ENCODE measurements at regions not wholly inside any gene's neighbourhood (a gene's known extent, or its start where the extent isn't known, plus 50 kb on each side); places are given as distances from the start of the nearest gene placed in this dataset.
"Not testable (repeated sequence)": the region's sequence is repeated elsewhere in the genome, so short reads cannot be mapped to it uniquely, and the experiment has no call there.

- no peak for DNase-seq
Measured at GRCh38 chr6:6873778-6874177, 234.0 kb upstream of the RREB1 start.

GRCh38 chr6:6875818-6876470, 231.8 kb upstream of the RREB1 start:
- no peak for DNase-seq

DNA sequence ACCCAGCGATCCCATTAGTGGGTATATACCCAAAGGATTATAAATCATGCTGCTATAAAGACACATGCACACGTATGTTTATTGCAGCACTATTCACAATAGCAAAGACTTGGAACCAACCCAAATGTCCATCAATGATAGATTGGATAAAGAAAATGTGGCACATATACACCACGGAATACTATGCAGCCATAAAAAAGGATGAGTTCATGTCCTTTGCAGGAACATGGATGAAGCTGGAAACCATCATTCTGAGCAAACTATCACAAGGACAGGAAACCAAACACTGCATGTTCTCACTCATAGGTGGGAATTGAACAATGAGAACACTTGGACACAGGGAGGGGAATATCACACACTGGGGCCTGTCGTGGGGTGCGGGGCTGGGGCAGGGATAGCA, 230.0 kb upstream of the RREB1 start:
- DNase-seq: not testable (repeated sequence)

- DNase-seq: no peak
Measured at GRCh38 chr6:6878887-6879585, 228.7 kb upstream of the RREB1 start.

GRCh38 chr6:6879586-6879974, 228.2 kb upstream of the RREB1 start:
- DNase-seq: not testable (repeated sequence)

DNA sequence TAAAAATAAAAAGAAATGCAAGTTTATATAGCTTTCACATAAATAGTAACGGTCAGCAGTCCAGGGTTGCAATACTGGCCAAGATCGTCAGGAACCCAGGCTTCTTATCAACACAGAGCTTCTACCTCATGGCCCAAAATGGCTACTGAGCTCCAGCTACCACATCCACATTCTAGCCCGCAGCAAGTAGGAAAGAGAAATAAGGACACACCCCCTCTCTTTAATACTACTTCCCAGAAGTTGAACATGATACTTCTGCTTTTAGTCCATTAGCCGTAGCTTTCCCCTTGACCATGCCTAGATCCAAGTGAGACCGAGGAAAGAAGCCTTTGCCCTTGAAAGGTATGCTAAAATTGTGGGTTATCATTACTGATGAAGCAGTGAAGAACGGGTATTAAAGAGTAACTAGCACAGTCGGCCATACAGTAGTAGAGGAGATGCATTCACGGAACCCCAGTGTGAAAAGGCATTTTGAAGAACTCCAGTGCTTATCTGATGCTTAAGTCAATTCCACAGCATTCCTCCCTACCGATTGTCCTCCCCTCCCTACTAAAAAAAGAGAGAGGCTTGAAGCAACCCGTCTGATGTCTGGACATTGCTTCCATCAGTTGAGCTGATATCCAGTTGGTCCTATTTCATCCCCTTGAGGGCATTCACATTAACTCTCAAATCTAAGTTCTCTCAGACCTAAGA, 226.9 kb upstream of the RREB1 start:
- no peak for DNase-seq

DNA sequence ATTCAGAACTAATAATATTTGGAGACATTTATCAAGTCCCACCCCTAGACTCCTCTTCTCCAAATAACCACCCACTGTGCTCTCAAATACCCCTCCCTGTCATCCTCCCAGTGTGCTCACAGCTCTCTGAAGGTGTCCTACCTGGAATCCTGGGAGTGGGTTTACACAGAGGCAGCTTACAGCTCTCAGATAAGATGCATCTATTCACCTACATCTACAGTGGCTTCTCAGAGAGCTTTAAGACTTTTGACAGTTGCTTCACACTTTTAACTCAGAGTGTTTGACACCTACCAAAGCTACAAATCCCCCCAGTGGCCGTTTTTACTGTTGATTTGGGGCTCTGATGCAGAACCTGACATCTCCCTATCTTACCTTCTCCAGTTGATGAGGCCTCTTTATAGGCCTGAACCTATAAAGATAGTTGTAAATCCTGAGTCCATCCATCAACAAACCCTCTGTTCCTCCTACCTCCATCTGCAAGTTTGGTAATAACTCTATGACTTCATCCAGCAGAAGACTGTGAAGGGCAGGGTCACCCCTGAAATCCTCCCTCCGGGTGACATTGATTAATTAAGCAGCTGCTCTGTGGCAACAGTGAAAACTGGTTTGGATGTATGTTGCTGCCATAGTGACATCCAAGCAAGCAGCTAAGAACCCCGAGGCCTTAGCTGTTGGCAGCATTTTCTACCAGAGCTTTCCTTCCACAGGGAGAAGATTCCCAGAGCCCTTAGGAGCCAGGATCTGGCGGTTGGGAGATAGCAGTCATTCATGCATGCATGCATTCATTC, 226.1 kb upstream of the RREB1 start:
- no peak for DNase-seq

DNA sequence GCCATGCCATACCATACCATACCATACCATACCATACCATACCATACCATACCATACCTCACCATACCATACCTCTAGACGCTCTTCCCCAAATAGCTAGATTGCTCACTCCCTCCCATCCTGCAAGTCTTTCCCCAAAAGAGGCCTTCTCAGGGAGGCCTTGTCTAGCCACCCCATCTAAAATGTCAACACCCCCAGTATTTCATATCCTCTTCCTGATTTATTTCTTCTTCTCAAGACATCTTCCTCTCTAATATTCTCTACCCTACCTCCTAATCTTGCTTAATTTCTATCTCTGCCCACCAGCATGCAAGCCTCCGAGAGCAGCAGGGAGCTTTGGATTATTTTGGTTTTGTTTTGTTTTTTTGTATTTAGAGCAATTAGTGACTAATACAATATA, 225.2 kb upstream of the RREB1 start:
- DNase-seq: no peak

DNA sequence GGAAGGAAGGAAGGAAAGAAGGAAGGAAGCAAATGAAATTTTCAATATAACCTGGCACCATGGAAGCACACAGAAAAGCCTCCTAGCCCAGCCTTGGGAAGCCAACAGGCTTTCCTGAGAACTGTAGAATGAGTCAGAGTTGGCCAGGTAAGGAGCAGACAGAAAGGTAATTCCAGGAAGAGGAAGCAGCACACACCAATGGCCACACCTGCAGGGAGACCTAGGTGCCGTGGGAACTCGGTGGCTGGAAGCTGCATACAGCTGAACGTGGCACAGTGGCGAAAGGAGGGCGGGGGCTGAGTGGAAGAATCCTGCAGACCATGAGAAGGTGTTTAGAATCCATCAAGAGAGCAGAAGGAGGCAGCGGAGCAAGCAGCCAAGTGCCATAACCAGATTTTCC, 224.8 kb upstream of the RREB1 start:
- no peak for DNase-seq

DNA sequence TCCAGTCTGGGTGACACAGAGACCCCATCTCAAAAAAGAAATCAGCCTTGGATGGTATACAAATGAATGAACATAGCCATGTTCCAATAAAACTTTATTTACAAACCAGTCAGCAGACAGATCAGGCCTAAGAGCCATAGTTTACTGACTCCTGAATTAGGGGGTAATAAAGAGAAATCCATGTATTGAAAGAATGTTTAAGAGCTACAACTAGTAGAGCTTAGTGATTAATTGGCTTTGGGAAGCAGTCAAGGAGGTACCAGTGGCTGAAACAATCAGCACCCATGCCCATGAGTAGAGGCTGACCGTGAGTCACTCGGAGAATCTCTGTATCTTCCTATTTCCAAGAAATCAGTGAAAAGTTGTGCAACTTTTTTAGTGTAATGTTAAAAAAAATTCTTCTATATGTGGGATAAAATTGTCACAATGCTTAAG, 223.6 kb upstream of the RREB1 start:
- DNase-seq: no peak

GRCh38 chr6:6884916-6885315, 222.8 kb upstream of the RREB1 start:
- DNase-seq: no peak

DNA sequence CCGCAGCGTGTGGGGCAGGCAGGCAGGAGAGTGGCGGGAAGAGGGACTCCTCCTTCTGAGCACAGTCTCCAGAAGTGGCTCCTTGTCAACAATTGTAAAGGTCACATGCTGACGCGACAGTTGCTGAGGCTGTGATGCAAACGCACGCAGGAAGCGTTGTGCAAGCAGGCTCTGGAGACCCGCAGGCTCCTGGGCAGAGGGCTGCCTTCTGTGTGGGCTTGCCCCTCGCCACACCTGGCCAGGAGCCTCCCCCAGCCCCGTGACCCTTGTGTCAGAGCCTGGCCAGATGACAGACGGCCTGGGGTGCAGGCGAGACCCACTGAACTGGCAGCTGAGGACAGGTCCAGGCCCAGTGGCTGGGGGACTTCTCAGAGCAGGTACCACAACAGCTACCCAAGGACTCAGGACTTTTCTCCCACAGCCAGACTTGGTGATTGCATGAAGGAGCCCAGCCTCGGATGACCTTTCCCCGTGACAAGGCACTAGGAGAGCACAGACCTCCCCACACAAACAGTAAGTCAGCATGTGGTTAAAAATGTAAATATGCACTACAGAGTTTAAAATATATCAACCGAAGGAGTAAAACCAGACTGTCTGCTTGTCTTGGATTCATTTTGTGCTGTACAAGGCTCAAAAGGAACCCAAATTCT, 222.1 kb upstream of the RREB1 start:
- DNase-seq: no peak

- DNase-seq: no peak
Measured at GRCh38 chr6:6886171-6886885, 221.4 kb upstream of the RREB1 start.

DNA sequence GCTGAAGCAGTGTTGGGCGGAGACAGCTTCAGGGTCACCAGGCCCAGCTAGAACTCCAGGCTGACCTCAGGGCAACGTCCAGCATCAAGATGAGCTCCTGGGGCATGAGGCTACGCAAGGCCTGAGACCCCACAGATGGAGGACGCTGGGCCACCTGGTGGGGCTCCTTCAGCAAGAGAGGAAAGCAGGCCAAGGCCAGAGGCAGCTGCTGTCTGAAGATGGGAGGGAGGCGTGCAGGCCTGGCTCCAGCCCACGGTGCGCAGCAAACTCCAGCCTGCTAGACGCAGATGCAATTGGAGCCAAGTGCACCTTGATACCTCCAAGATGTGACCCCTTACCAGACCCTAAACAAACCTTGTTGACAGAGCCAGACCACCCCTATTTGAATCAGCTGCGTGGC, 220.9 kb upstream of the RREB1 start:
- DNase-seq: no peak

DNA sequence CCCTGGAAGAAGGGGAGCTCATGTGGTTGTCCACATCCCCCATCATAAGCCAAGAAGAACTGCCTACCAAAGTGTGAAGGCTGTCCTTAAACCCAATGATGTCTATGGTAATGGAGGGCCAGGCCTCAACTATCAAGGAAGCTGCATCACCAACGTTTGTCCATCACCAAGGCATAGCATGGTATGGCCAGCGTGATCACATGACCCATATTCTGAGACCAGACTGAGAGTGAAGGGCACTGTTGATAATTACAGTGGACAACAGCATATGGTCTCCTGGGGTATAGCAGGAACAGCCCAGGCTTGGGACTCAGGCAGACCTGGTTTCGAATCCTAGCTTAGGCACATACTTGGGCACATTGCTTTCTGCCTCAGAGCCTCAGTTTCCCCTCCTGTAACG, 218.2 kb upstream of the RREB1 start:
- no peak for DNase-seq

DNA sequence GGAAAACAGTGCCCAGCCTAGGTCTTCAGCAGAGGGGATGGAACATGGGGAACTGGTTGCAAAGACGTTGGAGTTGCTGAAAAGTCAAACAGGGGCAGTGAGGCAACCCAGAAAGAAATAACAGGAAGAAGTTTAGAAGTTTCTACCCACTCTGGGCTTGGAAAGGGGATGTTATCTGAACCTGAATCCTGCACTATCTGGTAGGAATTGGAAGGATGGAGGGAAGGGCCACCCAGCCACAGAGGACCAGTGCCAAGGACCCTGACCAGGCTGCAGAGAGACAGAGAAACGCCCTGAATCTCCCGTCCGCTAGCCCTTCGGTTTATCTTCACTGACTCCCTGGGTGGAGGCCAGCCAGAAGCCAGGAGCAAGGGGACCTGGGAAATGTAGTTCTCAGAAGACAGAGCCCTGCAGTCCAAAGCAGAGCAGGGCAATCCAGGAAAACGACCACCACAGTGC, 217.3 kb upstream of the RREB1 start:
- no peak for DNase-seq

- DNase-seq: no peak
Measured at GRCh38 chr6:6891125-6891721, 216.5 kb upstream of the RREB1 start.

DNA sequence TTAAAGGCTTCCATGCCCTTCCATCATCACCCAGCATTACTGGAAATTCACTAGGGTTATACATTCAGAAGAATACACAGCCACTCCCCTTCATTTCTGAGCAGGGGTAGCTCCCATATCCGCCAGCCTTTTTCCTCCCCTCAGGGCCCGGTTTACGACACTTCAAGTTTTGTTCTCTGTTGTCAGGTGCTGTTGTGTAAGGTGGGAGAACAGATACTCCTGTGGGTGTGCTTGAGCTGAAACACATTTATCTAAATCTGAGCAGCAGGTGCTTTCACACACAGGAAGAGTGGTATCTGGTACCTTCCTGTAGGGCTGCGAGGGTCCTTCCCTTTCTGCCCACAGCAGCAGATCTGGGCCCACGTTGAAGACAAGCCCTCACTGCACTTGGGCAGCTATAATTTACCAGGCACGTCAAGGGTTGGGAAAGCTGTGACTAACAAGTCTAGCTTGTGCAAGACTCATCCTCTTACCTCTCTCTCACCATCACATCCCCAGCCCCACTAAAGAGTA, 215.8 kb upstream of the RREB1 start:
- no peak for DNase-seq

DNA sequence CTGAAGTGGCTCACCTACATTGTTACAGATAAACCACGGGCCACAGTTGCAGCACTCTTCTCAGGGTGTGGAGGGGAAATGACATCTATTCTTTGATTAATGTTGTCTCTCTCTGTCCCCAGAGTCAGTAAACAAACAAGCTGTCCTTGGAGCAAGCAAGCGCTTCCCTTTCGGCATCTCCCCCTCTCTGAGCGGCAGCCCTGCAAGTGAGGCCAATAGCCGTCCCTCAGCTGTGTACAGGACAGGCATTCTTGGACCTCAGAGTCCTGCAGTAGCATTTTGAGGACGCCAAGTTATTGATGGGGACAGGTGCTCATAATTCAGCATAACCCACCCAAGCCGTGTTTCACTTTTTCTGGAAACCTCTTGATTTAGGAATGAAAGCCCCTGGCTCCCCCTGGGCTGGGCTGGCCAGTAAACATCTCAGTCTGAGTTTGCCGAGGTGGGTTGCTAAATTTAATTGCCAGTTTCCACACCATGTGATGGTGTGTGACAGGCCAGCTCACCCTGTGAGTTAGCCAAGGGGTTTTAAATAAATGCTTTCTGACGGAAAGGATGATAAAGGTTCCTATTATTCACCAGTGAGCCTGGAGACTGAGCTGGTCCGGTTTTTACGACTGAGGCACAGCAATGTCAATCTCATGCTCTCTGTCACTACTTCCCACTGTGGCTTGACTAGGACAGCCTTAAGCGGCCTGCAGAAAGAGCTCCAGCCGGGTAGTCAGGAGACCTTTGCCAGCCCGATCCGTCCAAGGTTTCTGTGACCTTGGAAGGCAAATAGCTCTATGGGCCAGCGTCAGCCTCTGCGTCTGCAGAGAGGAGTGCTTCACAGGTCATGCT, 214.8 kb upstream of the RREB1 start:
- no peak for DNase-seq

GRCh38 chr6:6893701-6894100, 214.1 kb upstream of the RREB1 start:
- DNase-seq: no peak
